HuH-7.5 (cell line): ENCODE measurements at regions not wholly inside any gene's neighbourhood (a gene's known extent, or its start where the extent isn't known, plus 50 kb on each side); places are given as distances from the start of the nearest gene placed in this dataset.

Experiments
- DNase-seq: peaks from one replicate; pipeline ENCODE4 v3.0.0; 2011; ENCODE audit warnings: low spot score

DNA sequence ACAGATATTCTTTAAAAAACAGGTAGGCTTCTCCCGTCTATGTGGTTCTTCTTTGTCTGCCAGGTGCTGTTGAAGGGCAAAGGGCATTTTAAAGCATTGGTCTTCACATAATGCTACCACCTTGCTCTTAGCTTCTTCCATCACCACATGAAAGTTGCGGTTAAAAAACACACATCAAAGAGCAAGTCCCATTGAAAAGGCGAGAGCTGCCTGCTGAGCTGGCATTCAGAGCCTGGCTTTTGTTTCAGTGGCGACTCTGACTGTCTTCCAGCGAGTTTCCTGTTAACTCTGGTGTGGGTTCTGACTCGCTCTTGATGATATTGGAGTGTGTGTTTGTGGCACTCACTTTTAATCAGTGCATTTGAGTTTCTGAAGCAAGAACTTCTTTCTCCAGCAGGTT, 624.9 kb upstream of the FANCL start:
- no peak for DNase-seq

DNA sequence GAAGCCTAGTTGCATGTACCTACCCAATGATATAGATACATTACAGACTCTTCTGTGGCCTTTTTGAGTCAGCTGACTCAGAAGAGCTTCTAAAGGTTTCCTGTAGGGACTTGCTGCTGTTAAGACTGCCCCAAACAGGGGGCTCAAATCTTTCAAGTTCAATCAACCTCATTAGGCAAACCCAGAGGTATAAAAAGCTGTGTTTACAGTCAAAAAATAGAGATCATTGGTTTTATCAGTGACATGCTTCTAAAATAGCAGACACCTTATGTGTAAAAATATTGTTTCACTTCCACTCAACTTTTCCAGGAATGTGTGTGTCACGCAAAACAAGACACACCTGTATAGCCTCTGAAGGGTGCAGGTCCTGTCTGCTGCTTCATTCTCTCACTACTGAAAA, 624.3 kb upstream of the FANCL start:
- DNase-seq = no peak

DNA sequence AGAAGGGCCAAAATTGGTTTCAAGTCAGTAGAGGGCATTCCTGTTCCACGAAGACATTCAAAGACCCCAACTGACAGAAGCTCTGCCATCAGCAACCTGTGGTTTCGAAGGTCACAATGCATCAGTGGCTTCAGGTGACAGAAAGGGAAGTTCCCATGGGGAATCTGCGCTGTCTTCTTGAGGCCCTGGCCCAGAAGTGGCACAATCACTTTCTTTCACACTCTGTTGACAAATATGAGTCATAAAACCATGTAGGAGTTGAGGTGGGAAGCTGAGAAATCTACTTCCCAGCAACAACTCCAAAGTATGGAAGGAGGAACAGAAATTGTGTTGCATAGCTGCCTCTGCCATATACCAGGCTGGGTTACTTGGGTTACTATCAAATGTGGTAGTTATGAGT, 621.1 kb upstream of the FANCL start:
- no peak for DNase-seq

DNA sequence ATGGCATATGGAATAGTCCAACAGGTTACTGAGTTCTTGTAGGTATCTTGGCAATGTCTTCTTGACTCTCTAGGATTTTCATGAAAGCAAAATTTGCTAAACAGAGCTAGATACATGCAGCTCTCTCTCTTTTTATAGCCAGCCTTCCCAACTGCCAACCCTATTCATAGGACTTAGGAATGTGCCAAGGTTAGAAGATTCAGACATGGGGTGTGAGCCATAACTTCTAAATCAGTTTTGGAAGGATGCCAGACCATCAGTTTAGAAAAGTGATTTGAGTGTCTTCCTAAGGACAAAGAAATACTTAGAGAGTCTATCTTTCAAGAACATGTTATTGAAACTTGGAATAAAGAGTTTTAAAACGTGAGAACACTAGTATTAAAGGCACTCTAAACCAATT, 619.5 kb upstream of the FANCL start:
- no peak for DNase-seq

DNA sequence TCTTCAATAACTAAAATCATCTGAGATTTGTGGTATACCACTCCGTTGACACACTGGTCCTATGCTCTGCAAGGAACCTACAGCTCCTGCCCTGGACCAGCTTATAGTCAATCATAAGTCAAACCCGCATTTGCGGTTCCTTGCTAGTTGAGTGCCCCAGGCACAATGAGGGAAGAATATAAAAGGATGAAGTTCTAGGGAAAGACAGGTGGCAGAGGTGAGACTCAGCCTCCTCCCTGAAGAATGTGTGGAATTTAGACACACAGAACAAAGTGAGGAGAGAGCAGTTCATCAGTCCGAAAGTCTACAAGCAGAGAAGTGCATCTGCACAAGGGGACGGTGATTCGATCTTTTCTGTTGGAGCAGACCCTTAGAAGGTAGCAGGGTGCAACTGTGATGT, 615.0 kb upstream of the FANCL start:
- DNase-seq = no peak

DNA sequence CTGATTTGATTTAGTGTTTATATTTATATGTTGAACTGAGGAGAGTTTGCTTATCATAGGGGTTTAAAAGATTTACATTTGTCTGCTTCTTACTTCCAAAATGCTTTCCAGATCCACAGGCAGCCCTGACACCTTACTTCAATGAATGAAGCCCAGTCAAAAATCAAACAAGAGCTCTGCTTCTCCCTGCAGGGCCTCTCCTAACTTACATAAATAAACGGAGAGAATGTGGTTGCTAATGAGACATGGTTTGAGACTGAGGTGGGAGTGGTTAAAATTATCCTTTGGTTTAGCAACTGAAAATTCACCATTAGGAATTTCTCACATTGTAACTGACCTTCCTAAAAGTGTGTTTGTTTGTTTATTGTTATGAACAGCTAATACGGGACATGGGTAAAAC, 612.3 kb upstream of the FANCL start:
- DNase-seq = no peak

DNA sequence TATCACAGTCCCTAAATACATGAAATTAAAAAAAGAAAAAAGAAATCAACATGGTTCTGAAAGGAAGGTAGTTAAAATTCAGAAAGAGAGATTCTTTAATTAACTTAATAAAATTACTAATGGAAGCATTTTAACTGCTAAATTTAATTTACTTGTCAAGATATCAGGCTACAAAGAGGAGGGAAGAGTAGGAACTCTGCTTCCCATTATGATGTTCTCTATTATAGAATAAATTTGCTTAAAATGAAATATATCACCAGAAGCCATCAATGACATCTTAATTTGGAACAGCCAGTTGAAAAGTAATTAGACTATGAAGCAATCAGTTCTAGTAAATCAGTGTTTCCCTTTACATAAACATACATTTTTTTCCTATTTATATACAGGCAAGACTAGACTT, 611.8 kb upstream of the FANCL start:
- DNase-seq = no peak

DNA sequence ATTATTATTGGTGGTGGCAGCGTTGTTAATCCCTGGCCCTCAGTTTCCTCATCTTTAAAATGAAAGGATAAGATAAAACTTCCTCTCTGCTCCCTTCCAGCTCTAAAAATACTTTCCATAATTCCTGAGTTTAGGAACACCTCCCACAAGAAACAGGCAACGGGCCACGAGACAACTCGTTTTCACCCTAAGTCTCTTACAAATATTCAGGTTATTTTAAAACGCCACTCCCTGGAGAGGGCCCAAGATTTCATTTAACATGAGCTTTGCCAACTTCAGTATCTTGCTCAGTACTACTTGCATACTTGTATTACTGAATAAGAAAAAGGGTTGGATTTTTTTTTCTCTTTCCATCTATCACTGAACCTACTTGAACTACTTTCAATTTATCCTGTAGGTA, 611.1 kb upstream of the FANCL start:
- DNase-seq = no peak

DNA sequence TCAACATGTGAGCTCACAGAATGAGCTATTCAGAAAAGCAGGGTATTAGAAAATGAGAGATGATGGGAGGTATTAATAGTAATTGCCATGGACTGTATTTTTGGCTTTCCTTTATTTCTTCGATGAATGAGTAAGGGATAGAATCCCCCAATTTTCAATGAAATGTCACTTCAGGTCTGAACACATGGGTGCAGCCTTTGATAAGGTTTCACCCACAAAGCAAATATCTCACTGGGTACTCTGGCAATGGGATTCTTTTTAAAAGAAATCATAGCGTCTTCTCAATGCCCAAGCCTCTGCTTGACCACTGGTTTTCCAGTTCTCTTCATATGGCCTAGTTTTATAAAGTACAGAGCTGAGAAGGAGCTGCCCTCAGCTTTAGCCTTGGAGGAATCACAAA, 610.5 kb upstream of the FANCL start:
- DNase-seq = no peak

DNA sequence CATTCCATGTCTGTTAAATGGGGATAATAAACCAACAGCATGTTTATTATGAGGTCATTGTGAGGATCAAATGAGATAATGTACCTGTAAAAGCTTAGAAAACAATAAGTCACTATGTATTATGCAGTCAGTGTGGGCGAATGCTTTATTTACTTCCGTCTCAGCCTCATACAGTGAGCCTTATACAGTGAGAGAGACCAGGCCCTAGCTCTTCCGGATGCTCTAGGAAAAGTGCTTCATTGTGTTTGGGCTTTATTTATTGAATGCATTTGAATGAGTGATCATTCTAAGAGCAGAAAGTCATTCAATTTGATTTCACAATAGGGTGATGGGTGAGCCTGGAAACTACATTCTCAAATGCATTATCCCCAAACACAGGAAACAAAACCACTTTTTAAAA, 603.9 kb upstream of the FANCL start:
- no peak for DNase-seq

DNA sequence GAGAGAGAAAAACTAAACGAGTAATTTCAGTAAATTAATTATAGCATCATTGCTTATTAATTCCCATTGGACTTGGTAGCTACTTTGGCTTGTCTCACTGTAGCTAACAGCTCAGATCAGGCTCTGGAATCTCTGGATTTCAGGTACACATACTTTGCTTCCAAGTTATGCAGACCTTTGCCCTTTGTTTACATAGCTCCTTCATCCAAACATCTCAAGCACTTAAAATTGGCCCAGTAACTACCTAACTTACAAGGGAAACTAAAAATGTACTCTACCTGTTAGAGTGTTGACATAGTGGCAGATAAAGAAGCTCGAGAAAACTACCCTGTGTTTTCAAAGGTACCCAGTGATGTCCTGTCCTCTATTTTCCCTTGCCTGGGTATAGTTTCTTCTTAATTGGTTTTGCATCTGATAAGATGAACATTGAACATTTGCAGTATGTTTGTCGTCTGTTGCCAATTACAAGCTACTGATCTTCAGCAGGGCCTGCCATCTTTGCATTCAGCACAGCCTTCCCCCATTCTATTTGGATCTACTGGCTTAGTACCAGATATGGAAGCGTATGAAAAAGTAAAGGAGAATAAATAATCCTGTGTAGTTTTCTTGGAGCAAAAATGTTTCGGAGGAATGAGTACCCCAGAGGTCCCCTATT, 601.5 kb upstream of the FANCL start:
- no peak for DNase-seq

DNA sequence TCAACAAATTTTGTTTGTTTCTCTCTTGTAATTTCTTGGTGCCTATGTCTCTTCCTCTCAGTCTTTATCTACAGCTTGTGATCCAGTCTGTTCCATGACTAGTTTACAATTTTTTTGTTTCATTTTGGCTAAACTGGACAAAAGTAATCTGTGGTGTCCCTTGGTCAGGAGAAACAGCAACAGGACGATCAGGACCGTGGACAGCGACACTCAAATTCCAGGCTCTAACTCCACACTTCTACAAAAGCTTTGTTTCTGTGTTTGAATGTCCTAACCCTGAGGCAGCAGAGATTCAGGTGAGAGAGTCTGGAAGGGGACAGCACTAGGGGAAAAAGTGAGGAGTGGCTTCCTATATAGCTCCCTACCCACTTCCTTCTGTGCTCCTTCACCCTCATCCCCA, 593.3 kb upstream of the FANCL start:
- DNase-seq = no peak

DNA sequence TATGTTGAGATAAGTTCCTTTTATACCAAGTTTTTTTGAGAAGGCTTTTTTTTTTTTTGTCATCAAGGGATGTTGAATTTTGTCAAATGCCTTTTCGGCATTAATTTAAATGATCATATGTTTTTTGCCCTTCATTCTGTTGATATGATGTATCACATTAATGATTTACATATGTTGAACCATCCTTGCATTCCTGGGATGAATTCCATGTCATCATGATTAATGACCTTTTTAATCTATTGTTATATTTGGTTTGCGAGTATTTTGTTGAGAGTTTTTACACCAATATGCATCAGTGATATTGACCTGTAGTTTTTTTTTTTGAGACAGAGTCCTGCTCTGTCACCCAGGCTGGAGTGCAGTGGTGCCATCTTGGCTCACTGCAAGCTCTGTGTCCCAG, 585.7 kb upstream of the FANCL start:
- no peak for DNase-seq

DNA sequence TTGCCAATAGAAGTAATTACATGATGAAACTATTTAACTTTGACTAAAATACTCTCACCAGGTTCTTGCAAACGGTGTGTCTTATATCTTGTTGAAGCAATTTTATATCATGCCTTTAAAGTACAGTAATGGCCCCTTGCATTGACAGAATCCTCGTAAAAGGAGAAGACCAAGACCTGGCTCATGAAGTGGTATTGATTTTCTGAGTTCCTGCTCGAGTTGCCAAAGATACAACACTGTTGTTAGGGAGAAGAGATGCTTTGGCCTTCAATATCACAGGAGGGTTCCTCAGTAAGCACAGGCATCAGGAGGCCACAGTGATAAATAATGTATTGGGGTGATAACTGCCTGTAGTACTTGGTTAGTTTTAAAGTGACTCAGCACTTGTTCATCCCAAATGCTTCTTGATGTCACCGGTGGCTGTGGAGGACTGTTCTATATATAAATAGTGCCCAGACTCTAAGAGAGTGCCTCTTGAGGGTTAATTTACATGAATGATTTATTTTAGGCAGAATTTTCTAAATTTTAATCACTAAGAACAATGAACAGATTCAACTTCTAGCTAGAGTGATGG, 571.7 kb upstream of the FANCL start:
- DNase-seq = no peak

DNA sequence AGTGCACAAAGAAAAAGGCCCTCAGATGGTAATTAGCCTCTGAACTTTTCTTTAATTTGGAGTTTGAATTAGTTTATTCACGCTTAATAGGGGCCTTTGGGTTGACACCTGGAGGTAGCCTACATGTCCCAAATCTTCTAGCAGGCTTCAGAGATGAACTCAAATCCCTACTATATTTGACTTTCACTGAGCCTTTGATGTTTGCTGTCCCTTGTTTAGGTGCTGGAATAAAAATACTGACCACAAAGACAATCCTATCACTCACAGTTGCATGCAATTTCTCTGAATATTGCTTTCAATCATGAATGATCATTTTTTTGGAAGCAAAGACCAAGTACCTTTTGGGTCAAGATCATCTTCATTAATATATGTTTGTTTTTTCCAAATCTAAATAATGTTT, 564.0 kb upstream of the FANCL start:
- no peak for DNase-seq

DNA sequence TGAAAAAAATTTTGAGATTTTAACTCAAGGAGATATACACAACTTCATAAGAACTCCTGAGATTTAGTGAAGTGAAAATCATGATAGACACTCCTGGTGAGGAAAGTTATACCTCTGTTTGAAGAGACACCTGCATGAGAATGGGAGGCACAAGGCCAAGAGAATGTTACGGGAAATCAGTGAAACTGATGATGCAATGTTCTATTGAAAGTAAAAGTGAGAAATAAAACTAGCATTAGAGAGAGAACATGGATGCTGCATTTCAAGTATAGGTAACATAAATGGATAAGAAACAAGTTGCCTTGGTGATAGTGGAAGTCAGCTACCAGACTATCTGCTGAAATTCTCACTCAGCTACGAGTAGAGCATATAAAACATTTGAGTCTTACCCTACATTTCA, 562.1 kb upstream of the FANCL start:
- DNase-seq = no peak

DNA sequence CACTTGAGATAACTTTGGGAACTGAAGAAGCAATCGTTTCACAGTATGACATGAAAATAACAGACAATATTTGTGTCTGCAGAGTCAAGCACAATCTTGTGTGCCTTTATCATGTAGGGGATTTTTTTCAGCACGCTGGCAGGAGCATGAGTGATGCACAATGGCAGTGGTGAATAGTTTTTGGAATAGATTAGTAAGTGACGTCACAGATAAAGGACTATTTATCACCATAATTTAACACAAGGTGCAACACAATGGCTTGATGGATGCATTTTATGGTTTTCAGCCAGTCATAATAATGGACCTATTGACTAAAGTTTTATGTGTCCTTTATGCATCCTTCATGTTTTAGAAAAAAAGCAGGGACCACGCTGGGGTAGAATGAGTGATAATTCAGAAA, 559.8 kb upstream of the FANCL start:
- DNase-seq = no peak

DNA sequence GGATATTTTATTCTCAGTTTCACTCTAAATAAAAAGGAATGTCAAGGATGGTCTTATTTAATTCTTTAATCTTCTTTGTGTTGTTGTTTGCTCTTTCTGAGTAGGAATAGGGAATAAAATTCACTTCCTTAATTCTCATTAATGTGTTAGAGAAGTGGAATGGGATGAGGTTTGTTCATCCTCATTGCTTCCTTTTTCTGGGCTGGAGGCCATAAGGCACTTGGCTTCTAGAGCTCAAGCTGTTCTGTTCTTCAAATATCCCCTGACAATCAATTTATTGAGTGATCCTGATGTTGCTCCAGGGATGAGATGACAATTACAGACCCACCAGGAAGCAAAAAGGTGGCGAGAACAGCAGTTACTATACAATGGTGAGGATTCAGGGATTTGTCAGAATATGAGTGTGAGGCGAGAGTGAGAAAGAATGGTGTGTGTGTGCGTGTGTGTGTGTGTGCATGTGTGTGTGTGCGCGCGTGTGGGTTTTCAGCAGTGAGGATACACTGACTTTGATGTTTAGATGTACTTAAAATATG, 557.6 kb upstream of the FANCL start:
- no peak for DNase-seq

DNA sequence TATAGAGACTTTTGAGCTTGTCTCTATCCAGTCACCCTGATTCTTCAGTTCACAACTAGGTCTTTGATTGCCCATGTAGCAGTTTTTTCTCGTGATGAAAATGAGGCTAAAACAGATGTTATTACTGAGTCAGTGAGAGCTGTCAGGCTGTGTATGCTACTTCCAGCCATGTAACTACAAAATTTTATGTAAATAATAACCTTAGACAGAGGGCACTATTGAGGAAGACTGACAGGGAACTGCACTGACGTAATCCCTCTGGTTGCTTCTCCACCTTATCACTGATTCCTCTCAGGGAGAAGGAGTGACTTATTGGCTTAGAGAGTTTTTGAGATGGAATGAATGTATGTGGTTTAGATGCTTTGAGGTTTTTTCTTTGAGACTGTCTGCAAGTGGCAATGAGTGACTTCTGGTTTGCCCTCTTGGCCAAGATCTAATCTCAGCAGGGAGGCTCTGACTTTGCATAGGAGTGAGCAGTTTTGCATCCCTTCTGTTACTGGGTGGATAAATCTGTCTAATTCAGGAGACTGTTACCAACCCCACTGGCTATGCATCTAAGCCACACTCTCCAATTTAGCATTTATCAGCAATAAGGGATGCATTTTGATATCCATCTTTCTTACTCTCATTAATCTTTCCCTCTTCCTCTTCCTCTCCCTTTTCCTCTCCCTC, 555.2 kb upstream of the FANCL start:
- no peak for DNase-seq

DNA sequence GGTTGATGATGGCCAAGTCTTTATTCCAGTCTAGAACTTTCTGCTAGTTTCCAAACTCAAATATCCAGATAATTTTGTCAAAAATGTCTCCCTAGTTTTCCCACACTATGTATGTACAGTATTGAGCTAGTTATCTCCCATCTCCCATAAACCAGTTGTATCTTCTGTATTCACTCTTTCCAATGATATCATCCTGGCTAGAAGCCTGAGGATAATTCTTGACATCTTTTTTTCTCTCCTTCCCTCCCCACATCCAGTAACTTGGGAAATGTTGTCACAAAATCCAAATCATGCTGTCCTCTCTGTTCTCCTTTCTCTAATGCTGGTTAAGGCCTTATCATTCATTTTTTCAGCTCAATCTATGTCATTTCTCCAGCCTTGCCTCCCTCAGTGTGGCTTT, 553.8 kb upstream of the FANCL start:
- DNase-seq = no peak

DNA sequence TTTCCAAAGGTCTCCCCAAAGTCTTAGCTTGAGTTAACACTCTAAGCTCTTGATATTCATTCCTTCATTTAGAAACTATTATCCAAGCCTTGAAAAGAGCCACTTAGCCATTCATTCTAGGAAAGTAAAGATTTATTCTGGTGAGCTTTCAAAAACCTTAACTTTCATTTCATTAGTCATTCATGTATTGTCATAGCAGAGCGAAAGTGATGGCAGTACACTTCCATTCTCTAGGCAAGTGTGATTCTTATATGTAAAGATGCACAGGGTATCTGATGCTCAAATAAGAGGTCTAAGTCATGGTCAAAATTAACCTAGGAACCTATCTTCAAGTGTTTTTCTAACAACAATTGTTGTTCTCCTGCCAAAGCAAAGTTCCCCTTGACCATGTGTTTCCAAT, 553.0 kb upstream of the FANCL start:
- no peak for DNase-seq

DNA sequence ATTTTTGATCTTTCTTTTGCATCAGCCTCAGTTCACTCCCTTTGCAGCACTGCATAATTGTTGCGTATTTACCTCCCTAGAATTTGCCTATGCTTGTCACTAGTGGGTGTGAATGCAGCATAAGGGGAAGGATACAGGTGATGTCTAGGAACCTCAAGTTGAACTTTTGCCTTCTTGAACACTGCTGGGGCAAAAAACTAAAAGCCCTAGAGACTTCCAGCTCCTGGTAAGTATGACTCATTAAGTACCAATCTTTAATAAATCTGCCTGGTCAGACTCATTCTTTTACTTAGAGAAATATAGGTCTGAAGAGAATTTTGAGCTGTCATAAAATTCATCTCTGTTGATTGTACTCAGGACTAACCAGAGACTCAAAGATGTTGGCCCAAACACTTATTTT, 547.3 kb upstream of the FANCL start:
- no peak for DNase-seq

DNA sequence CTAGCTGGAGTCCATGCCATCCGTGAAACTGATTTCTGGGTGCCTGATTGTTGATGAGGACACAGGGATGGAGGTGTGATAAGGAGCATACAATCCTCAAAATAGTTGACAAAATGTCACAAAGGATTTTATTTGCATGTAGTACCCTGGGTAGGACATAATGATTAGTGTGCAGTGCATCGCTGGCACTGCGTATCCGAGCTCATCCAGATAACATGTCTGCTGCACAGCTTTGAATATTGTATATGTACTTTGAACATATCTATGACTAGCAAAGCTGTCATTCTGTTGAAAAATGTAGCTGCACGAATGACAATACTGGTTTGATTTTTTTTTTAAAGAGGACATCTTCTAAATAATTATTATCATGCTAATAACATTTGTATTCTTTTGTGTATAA, 529.7 kb upstream of the FANCL start:
- no peak for DNase-seq

DNA sequence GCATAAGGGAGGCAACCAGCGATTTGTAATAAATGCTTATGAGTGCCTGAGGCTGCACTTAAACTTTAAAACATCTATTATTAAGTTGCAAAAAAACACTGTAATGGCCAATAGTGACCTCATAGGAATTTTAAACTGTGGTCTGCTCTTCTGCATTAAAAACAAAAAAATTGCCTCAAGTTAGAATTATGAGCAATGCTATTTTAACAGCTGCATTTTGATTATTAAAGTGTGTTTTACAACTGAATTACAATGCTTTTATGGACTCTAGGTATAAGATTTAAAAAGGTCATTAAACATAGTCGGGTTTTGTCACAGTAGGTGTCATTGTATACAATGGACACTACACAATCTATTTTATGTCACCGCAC, 528.7 kb upstream of the FANCL start:
- DNase-seq = no peak
